Adrenal gland (tissue), 9 donors: ENCODE measurements at regions not wholly inside any gene's neighbourhood (a gene's known extent, or its start where the extent isn't known, plus 50 kb on each side); places are given as distances from the start of the nearest gene placed in this dataset.
A peak's percentile ranks its signal among the peaks of the same experiment; 100 is the strongest.

Source experiments
- DNase-seq, 7 donors: peaks; one replicate each; pipeline ENCODE4 v3.0.0-alpha.2; 2019 to 2020
- H3K27ac ChIP-seq, 5 donors: fragments of 200-600 bp; sonication (generic) in 4 of 5; 1 replicate in 3 of 5; 2 replicates in 2 of 5; pipeline versions ENCODE4 v1.5.1 to v1.8.0; 2016 to 2020; ENCODE audit warnings: mild to moderate bottlenecking in 1 of 5
- H3K27me3 ChIP-seq: fragments of 200-600 bp; 2 replicates; pipeline ENCODE4 v1.8.0; 2021
- H3K36me3 ChIP-seq, 2 donors: fragments of 200-600 bp; replicated peaks in 1 of 2; 1 replicate in 1 of 2; 2 replicates in 1 of 2; pipeline versions ENCODE4 v1.5.1 to v1.8.0; 2018 to 2022
- H3K4me1 ChIP-seq, 2 donors: fragments of 200-600 bp; replicated peaks in 1 of 2; 1 replicate in 1 of 2; 2 replicates in 1 of 2; pipeline versions ENCODE4 v1.5.1 to v1.8.0; 2018 to 2021
- H3K4me3 ChIP-seq, 4 donors: fragments of 200-600 bp; sonication (generic) in 3 of 4; one replicate each; pipeline ENCODE4 v1.5.1; 2016 to 2018
- H3K9me3 ChIP-seq, 3 donors: fragments of 200-600 bp; sonication (generic) in 1 of 3; replicated peaks in 1 of 3; 1 replicate in 2 of 3; 2 replicates in 1 of 3; pipeline versions ENCODE4 v1.5.1 to v1.8.0; 2016 to 2021
- POLR2A ChIP-seq, 2 donors: fragments of 450-650 bp; IDR thresholded peaks; one replicate each; pipeline ENCODE4 v1.6.1; 2017; ENCODE audit warnings: antibody characterized with exemption in 2 of 2, mild to moderate bottlenecking in 2 of 2, moderate library complexity in 1 of 2
- WGBS, 4 donors: extraction: QIAGEN DNeasy Blood & Tissue Kit in 2 of 4; methylation state at CpG; one replicate each; pipeline versions ENCODE4 v1.1.5 to v1.1.7; 2013 to 2017; 5-methylcytosine and 5-hydroxymethylcytosine counted together
- intact Hi-C, 2 donors: fragments of 100-400 bp; cut with DNase I; formaldehyde crosslinking; loops; one replicate each; pipeline versions ENCODE4 v1.14.1 to v1.15.0; 2022 to 2023
- TF ChIP-seq, protein P1 (sequence below), 6 experiments: fragments of 450-650 bp in 4 of 6; fragments of 200-600 bp in 2 of 6; sonication (generic) in 1 of 6; IDR thresholded peaks; 1 replicate in 5 of 6; 2 replicates in 1 of 6; pipeline versions ENCODE4 v1.5.1 to v1.8.0; 2016 to 2021; ENCODE audit warnings: antibody characterized with exemption in 6 of 6, mild to moderate bottlenecking in 2 of 6, moderate library complexity in 1 of 6
- donor health status: healthy with polysubstance abuse.
- donor health status: Bipolar disorder and iron deficiency.
- donor health status: DM: yes; HTN: yes; CAD: no.
- donor health status: DM: no; HTN: no; CAD: no.
- donor health status: DM: no; HTN: no; CAD: no.

- Histone ChIP-seq H3K4me3 (no peak overlapping the region), H3K27ac (no peak overlapping the region), H3K27me3 (no peaks in the 10 kb centered on the region), H3K4me1 (peaks cover 0 to 2% of the 10 kb centered on the region in 2 donors), H3K36me3 (no peaks in the 10 kb centered on the region), H3K9me3 (no peaks in the 10 kb centered on the region)
- no peak for TF ChIP-seq POLR2A (IDR thresholded peaks at IDR 0.05)
- TF ChIP-seq, protein P1, sequence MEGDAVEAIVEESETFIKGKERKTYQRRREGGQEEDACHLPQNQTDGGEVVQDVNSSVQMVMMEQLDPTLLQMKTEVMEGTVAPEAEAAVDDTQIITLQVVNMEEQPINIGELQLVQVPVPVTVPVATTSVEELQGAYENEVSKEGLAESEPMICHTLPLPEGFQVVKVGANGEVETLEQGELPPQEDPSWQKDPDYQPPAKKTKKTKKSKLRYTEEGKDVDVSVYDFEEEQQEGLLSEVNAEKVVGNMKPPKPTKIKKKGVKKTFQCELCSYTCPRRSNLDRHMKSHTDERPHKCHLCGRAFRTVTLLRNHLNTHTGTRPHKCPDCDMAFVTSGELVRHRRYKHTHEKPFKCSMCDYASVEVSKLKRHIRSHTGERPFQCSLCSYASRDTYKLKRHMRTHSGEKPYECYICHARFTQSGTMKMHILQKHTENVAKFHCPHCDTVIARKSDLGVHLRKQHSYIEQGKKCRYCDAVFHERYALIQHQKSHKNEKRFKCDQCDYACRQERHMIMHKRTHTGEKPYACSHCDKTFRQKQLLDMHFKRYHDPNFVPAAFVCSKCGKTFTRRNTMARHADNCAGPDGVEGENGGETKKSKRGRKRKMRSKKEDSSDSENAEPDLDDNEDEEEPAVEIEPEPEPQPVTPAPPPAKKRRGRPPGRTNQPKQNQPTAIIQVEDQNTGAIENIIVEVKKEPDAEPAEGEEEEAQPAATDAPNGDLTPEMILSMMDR (IDR thresholded peaks at IDR 0.05) = no peak
- DNase-seq = no peak
- WGBS, 4 donors = 83 to 94% (median 92%) methylated on average over 3 of the region's 3 CpGs
- intact Hi-C loops = no loop called here
Observed at GRCh38 chr17:63268827-63269226, 177.3 kb downstream of the CYB561 start.

- TF ChIP-seq, protein P1 (IDR thresholded peaks at IDR 0.05) = no peak
- no peak for TF ChIP-seq POLR2A (IDR thresholded peaks at IDR 0.05)
- Histone ChIP-seq H3K4me1 (peaks cover 0 to 17% of the 10 kb centered on the region in 2 donors), H3K36me3 (no peaks in the 10 kb centered on the region), H3K9me3 (no peaks in the 10 kb centered on the region), H3K4me3 (no peak overlapping the region), H3K27me3 (no peaks in the 10 kb centered on the region), H3K27ac (no peak overlapping the region)
- DNase-seq = no peak
- WGBS, 4 donors = 94 to 96% (median 96%) methylated on average over 3 of the region's 3 CpGs
- intact Hi-C loops = no loop called here
Observed at GRCh38 chr17:63270610-63271009, 175.5 kb downstream of the CYB561 start.

- no peaks in the 10 kb centered on the region for H3K36me3 ChIP-seq
- peaks cover 0 to 23% of the 10 kb centered on the region in 2 donors for H3K4me1 ChIP-seq
- H3K27ac ChIP-seq = no peak overlapping the region
- TF ChIP-seq, protein P1 (IDR thresholded peaks at IDR 0.05) = no peak
- TF ChIP-seq POLR2A (IDR thresholded peaks at IDR 0.05) = no peak
- intact Hi-C loops = no loop called here
- no peak for DNase-seq
- no peaks in the 10 kb centered on the region for H3K27me3 ChIP-seq
- H3K4me3 ChIP-seq = no peak overlapping the region
- WGBS, 4 donors = 56 to 76% (median 68%) methylated on average over 3 of the region's 3 CpGs
- H3K9me3 ChIP-seq = no peaks in the 10 kb centered on the region
Observed at GRCh38 chr17:63274146-63274545, 172.0 kb downstream of the CYB561 start.

- WGBS, 4 donors = 9 to 23% (median 17%) methylated on average over 1 of the region's 1 CpG
- no peak overlapping the region for H3K27ac ChIP-seq
- intact Hi-C loops = no loop called here
Observed at GRCh38 chr17:63275318-63275970, 170.7 kb downstream of the CYB561 start.

More at GRCh38 chr17:63275318-63275970, 170.7 kb downstream of the CYB561 start:
- no peaks in the 10 kb centered on the region for H3K9me3 ChIP-seq
- TF ChIP-seq POLR2A (IDR thresholded peaks at IDR 0.05) = no peak
- TF ChIP-seq, protein P1 (IDR thresholded peaks at IDR 0.05) = no peak
- peak in 5 of 7 donors; percentile 22 to 55 (median 46) for DNase-seq
- H3K4me1 ChIP-seq = peaks cover 0 to 23% of the 10 kb centered on the region in 2 donors
- H3K36me3 ChIP-seq = no peaks in the 10 kb centered on the region
- H3K4me3 ChIP-seq = no peak overlapping the region
- no peaks in the 10 kb centered on the region for H3K27me3 ChIP-seq
